ENCODE measurements at regions not wholly inside any gene's neighbourhood (a gene's known extent, or its start where the extent isn't known, plus 50 kb on each side); places are given as distances from the start of the nearest gene placed in this dataset.
"Not testable (repeated sequence)": the region's sequence is repeated elsewhere in the genome, so short reads cannot be mapped to it uniquely, and the experiment has no call there.

DNA sequence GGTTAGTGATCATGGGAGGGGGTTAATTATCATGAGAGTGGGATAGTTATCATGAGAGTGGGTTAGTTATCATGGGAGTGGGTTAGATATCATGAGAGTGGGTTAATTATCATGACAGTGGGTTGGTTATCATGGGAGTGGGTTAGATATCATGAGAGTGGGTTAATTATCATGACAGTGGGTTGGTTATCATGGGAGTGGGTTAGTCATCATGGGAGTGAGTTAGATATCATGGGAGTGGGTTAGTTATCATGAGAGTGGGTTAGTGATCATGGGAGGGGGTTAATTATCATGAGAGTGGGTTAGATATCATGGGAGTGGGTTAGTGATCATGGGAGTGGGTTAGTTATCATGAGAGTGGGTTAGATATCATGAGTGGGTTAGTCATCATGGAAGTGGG, 235.8 kb upstream of the C1orf174 start:
- H3K4me2 ChIP-seq (ENCODE audit: low read depth, low read length); H2AK9ac ChIP-seq (replicated peaks; ENCODE audit: low read depth, low read length, poor library complexity); H3K14ac ChIP-seq (replicated peaks; ENCODE audit: low read depth, low read length); in situ Hi-C loops (cut with MboI; ENCODE audit: low sequenced_read_pairs); H2BK5ac ChIP-seq (ENCODE audit: low read depth, low read length, poor library complexity, severe bottlenecking); dilution Hi-C loops (cut with HindIII; ENCODE audit: low sequenced_read_pairs, unreplicated experiment); H3K79me1 ChIP-seq (ENCODE audit: low read depth in 1 of 2, low read length in 2 of 2); H3K4me3 ChIP-seq (ENCODE audit: insufficient read depth, low read depth, low read length); H3K18ac ChIP-seq (ENCODE audit: low read depth, low read length); POLR2A ChIA-PET (ENCODE audit: unreplicated experiment); H2BK20ac ChIP-seq (ENCODE audit: low read depth, low read length); H2BK120ac ChIP-seq (ENCODE audit: low read depth, low read length); intact Hi-C loops (cut with micrococcal nuclease); H3K4me1 ChIP-seq (ENCODE audit: control insufficient read depth, insufficient read depth, low read length); H2AFZ ChIP-seq (replicated peaks; ENCODE audit: low read length, poor library complexity); CTCF ChIA-PET; H4K91ac ChIP-seq (ENCODE audit: insufficient read depth, low read depth, low read length); H3K27ac ChIP-seq (ENCODE audit: insufficient read depth, low read length); H2AK5ac ChIP-seq (ENCODE audit: low read depth, low read length); BruUV-seq (replicated peaks); H4K5ac ChIP-seq (ENCODE audit: low read depth, low read length); DNase-seq; H3K27me3 ChIP-seq (ENCODE audit: control insufficient read depth, insufficient read depth, low read length); H3K9me1 ChIP-seq (ENCODE audit: insufficient read depth, low read length); H4K8ac ChIP-seq (ENCODE audit: low read depth in 2 of 2, low read length in 2 of 2); H3K23ac ChIP-seq (ENCODE audit: low read depth, low read length); H3K56ac ChIP-seq (ENCODE audit: extremely low read depth, insufficient read depth, low read length); H4K20me1 ChIP-seq (ENCODE audit: insufficient read depth, low read length); H3K9ac ChIP-seq (ENCODE audit: low read depth, low read length); H3K36me3 ChIP-seq (ENCODE audit: control insufficient read depth, insufficient read depth, low read length); H3K4ac ChIP-seq (ENCODE audit: low read depth, low read length); ATAC-seq (ENCODE audit: low read depth); H2BK15ac ChIP-seq (ENCODE audit: low read depth, low read length): not testable (repeated sequence)
- H3K9me3 ChIP-seq (ENCODE audit: control insufficient read depth, insufficient read depth, low read length) = peaks cover 55% of the 10 kb centered on the region
